DOHH2 (cell line): ENCODE measurements at regions not wholly inside any gene's neighbourhood (a gene's known extent, or its start where the extent isn't known, plus 50 kb on each side); places are given as distances from the start of the nearest gene placed in this dataset.

Source experiments
- H3F3A ChIP-seq: fragments of 200-600 bp; sonication (generic), shearing (Covaris generic); 2 replicates; pipeline ENCODE4 v1.6.0; 2016; ENCODE audit warnings: antibody characterized with exemption, mild to moderate bottlenecking; ENCODE audit not compliant: control insufficient read depth, insufficient read depth
- H3K27ac ChIP-seq: fragments of 200-600 bp; sonication (generic); 2 replicates; pipeline ENCODE4 v1.5.1; 2014; ENCODE audit warnings: low read depth, mild to moderate bottlenecking, low read length, moderate library complexity
- H3K27me3 ChIP-seq: fragments of 200-600 bp; sonication (generic); 2 replicates; pipeline ENCODE4 v1.6.1; 2014; ENCODE audit warnings: mild to moderate bottlenecking, low read length, mixed read lengths; ENCODE audit not compliant: control insufficient read depth
- H3K36me3 ChIP-seq: fragments of 200-600 bp; sonication (generic); 2 replicates; pipeline ENCODE4 v1.6.1; 2014; ENCODE audit warnings: mild to moderate bottlenecking, low read length, moderate library complexity, mixed read lengths; ENCODE audit not compliant: control insufficient read depth
- H3K4me1 ChIP-seq: fragments of 200-600 bp; sonication (generic); 2 replicates; pipeline ENCODE4 v1.6.1; 2014; ENCODE audit warnings: mild to moderate bottlenecking, low read length, mixed read lengths; ENCODE audit not compliant: control insufficient read depth
- H3K4me2 ChIP-seq: fragments of 200-600 bp; sonication (generic); 2 replicates; pipeline ENCODE4 v1.6.0; 2014; ENCODE audit warnings: mild to moderate bottlenecking, low read length, moderate library complexity
- H3K4me3 ChIP-seq: fragments of 200-600 bp; sonication (generic); 2 replicates; pipeline ENCODE4 v1.5.1; 2014; ENCODE audit warnings: mild to moderate bottlenecking, low read length, mixed read lengths
- H3K79me2 ChIP-seq: fragments of 200-600 bp; sonication (generic); 2 replicates; pipeline ENCODE4 v1.6.1; 2014; ENCODE audit warnings: mild to moderate bottlenecking, low read length, mixed read lengths; ENCODE audit not compliant: control insufficient read depth
- H3K9me2 ChIP-seq: fragments of 200-600 bp; sonication (generic); replicated peaks from 2 replicates; pipeline ENCODE4 v1.6.1; 2014; ENCODE audit warnings: mild to moderate bottlenecking, low read length, mixed read lengths; ENCODE audit not compliant: control insufficient read depth
- H3K9me3 ChIP-seq: fragments of 200-600 bp; sonication (generic); 2 replicates; pipeline ENCODE4 v1.6.1; 2014; ENCODE audit warnings: antibody characterized with exemption, low read length, mixed read lengths; ENCODE audit not compliant: control insufficient read depth, insufficient read depth
- H4K20me1 ChIP-seq: fragments of 200-600 bp; sonication (generic); 2 replicates; pipeline ENCODE4 v1.6.0; 2014; ENCODE audit warnings: low read depth, mild to moderate bottlenecking, antibody characterized with exemption, low read length, moderate library complexity; ENCODE audit not compliant: control insufficient read depth, insufficient read depth
- EZH2phosphoT487 ChIP-seq: fragments of 200-600 bp; sonication (generic); IDR thresholded peaks from 2 replicates; pipeline ENCODE4 v1.6.1; 2017; ENCODE audit warnings: borderline replicate concordance, mild to moderate bottlenecking, antibody characterized with exemption, low read length, moderate library complexity, mixed read lengths
- TF ChIP-seq, protein P1 (sequence below): fragments of 200-600 bp; sonication (generic); IDR thresholded peaks from one replicate; pipeline ENCODE4 v1.5.1; 2014; ENCODE audit warnings: antibody characterized with exemption, mild to moderate bottlenecking, low read depth, low read length; ENCODE audit not compliant: poor library complexity, severe bottlenecking

- Histone ChIP-seq H3K4me1 (peaks cover 20% of the 10 kb centered on the region), H3F3A (no peaks in the 10 kb centered on the region), H3K27me3 (peaks cover 6% of the 10 kb centered on the region; the same call in 1 of the 2 replicates), H3K4me3 (no peak overlapping the region), H3K9me2 (no peaks in the 10 kb centered on the region), H3K27ac (no peak overlapping the region), H4K20me1 (no peaks in the 10 kb centered on the region), H3K4me2 (no peak overlapping the region), H3K9me3 (no peaks in the 10 kb centered on the region), H3K36me3 (no peaks in the 10 kb centered on the region), H3K79me2 (no peaks in the 10 kb centered on the region)
- TF ChIP-seq, protein P1, sequence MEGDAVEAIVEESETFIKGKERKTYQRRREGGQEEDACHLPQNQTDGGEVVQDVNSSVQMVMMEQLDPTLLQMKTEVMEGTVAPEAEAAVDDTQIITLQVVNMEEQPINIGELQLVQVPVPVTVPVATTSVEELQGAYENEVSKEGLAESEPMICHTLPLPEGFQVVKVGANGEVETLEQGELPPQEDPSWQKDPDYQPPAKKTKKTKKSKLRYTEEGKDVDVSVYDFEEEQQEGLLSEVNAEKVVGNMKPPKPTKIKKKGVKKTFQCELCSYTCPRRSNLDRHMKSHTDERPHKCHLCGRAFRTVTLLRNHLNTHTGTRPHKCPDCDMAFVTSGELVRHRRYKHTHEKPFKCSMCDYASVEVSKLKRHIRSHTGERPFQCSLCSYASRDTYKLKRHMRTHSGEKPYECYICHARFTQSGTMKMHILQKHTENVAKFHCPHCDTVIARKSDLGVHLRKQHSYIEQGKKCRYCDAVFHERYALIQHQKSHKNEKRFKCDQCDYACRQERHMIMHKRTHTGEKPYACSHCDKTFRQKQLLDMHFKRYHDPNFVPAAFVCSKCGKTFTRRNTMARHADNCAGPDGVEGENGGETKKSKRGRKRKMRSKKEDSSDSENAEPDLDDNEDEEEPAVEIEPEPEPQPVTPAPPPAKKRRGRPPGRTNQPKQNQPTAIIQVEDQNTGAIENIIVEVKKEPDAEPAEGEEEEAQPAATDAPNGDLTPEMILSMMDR, result no peak
- no peak for TF ChIP-seq EZH2phosphoT487
Observed at GRCh38 chr10:78645975-78646374, 422.8 kb upstream of the ZMIZ1 start.

DNA sequence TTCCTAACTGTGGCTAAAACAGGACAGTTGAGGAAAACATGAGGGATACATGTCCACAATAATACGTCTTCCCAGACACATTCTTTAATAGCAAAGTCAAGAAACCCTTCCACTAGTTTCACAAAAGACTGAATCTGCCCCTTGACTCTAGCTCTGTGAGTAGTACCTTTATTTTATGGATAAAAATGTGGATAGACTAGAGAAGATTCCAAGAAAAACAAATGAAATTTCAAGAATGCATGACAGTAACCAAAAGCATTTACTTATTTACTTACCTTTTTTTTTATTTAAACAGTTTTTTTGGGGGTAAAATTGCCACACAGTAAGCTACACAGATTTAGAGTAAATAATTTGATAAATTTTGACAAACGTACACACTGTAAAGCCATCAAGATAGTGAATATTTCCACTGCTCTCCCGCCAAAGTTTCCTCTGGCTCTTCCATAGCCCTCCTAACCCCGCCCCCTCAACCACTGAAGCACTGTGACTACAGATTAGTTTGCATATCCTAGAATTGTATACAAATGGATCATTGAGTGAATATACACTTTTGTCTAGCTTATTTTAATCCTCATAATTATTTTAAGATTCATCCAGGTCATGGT is 420.4 kb upstream of the ZMIZ1 start:
- Histone ChIP-seq H4K20me1 (no peaks in the 10 kb centered on the region), H3K4me1 (no peaks in the 10 kb centered on the region), H3K27ac (no peak overlapping the region), H3K36me3 (no peaks in the 10 kb centered on the region), H3K27me3 (peaks cover 11% of the 10 kb centered on the region; the same call in 1 of the 2 replicates), H3K9me2 (no peaks in the 10 kb centered on the region), H3K4me3 (no peak overlapping the region), H3K4me2 (no peak overlapping the region), H3F3A (no peaks in the 10 kb centered on the region), H3K79me2 (no peaks in the 10 kb centered on the region), H3K9me3 (no peaks in the 10 kb centered on the region)
- TF ChIP-seq, protein P1, result no peak
- no peak for TF ChIP-seq EZH2phosphoT487

GRCh38 chr10:78649429-78649828 is 419.3 kb upstream of the ZMIZ1 start:
- Histone ChIP-seq H3K27ac (no peak overlapping the region), H3K79me2 (no peaks in the 10 kb centered on the region), H3K4me1 (no peaks in the 10 kb centered on the region), H3K9me2 (no peaks in the 10 kb centered on the region), H3K36me3 (no peaks in the 10 kb centered on the region), H3K27me3 (peaks cover 16% of the 10 kb centered on the region), H3K9me3 (no peaks in the 10 kb centered on the region), H3F3A (no peaks in the 10 kb centered on the region), H3K4me3 (no peak overlapping the region), H4K20me1 (no peaks in the 10 kb centered on the region), H3K4me2 (no peak overlapping the region)
- TF ChIP-seq EZH2phosphoT487, result no peak
- TF ChIP-seq, protein P1, result no peak
